ENCODE measurements at regions not wholly inside any gene's neighbourhood (a gene's known extent, or its start where the extent isn't known, plus 50 kb on each side); places are given as distances from the start of the nearest gene placed in this dataset.

DNA sequence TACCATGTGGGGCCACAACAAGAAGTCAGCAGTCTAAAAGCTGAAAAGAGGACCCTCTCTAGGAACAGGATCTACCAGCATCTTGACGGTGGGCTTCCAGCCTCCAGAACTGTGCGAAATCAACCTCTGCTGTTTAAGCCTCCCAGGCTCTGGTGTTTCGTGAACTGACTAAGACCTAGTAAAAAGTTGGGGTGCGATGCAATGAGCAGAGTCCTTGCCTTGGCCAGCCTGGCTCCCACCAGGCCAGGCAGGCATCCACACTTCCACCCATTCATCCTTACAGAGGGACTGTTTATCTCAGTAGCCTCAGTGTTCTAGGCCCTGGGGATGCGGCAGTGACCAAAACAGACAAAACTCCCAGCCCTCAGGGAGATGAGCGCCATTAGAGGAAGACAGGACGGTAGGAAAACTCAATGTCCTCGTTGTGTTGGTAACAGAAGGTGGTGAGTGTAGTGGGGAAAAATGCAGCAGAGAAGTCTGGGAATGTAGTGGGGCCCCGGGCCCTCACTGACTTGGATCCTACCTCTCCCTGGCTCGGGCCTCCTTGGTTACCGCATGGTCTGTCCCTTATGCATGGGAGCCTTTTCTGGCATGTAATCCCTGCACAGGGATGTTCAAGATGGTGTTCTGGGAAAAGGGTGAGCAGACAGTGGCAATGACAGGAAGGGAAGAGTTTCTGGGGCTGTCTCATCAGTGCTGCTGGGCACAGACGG lies 271.8 kb upstream of the HS6ST1 start:
- TF ChIP-seq, protein P1, sequence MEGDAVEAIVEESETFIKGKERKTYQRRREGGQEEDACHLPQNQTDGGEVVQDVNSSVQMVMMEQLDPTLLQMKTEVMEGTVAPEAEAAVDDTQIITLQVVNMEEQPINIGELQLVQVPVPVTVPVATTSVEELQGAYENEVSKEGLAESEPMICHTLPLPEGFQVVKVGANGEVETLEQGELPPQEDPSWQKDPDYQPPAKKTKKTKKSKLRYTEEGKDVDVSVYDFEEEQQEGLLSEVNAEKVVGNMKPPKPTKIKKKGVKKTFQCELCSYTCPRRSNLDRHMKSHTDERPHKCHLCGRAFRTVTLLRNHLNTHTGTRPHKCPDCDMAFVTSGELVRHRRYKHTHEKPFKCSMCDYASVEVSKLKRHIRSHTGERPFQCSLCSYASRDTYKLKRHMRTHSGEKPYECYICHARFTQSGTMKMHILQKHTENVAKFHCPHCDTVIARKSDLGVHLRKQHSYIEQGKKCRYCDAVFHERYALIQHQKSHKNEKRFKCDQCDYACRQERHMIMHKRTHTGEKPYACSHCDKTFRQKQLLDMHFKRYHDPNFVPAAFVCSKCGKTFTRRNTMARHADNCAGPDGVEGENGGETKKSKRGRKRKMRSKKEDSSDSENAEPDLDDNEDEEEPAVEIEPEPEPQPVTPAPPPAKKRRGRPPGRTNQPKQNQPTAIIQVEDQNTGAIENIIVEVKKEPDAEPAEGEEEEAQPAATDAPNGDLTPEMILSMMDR (IDR thresholded peaks at IDR 0.05; ENCODE audit: low read depth, low read length, missing control alignments): no peak
- no peak for DNase-seq
- Histone ChIP-seq H3K4me3 (ENCODE audit: low read depth, low read length) (no peak overlapping the region), H3K36me3 (replicated peaks) (no peaks in the 10 kb centered on the region), H3K27ac (no peak overlapping the region), H3K27me3 (replicated peaks) (no peaks in the 10 kb centered on the region)
- in situ Hi-C loops (cut with HindIII; ENCODE audit: low pct_ligation_motif_present, low sequenced_read_pairs): no loop called here

DNA sequence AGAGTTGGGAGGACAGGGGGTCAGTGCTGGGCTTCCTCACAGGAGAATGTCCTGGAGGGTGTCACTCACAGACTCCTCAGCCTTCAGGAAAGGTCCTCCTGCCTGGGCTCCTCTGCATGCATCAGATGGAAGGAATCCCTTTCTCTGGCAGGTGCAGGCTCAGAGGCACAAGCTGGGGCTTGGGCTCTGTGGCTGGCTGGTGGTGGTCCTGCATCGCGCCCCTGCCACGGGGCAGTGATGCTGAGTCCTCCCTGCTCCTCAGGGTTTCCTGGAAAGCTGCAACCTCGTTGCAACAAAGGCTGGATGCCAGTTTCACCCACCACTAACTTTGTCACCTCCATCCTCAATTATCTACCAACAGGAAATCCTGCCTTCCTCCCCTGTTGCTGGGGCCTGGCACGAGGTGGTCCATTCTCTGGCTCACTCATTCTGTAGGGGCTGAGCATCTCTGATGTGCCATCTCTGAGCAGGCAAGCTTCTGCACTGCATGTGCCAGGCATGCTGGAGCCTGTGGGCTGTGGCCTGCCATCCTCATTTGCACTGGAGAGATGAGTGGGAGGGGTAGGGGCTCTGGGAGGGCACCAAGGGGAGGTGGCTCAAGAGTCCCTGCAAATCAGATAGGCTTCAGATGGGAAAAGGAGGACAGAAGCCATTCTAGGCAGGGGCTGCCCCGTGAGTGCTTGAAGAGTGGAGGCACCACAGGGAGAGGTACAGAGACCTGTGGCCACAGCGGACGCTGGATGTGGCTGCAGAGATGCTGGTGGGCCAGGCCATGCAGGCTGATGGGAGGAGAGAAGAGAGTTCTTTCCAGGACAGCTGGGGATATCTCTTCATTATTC lies 272.6 kb upstream of the HS6ST1 start:
- Histone ChIP-seq H3K4me3 (ENCODE audit: low read depth, low read length) (no peak overlapping the region), H3K27ac (no peak overlapping the region), H3K27me3 (replicated peaks) (no peaks in the 10 kb centered on the region), H3K36me3 (replicated peaks) (no peaks in the 10 kb centered on the region)
- TF ChIP-seq, protein P1 (IDR thresholded peaks at IDR 0.05; ENCODE audit: low read depth, low read length, missing control alignments): no peak
- in situ Hi-C loops (cut with HindIII; ENCODE audit: low pct_ligation_motif_present, low sequenced_read_pairs): no loop called here
- DNase-seq: no peak

DNA sequence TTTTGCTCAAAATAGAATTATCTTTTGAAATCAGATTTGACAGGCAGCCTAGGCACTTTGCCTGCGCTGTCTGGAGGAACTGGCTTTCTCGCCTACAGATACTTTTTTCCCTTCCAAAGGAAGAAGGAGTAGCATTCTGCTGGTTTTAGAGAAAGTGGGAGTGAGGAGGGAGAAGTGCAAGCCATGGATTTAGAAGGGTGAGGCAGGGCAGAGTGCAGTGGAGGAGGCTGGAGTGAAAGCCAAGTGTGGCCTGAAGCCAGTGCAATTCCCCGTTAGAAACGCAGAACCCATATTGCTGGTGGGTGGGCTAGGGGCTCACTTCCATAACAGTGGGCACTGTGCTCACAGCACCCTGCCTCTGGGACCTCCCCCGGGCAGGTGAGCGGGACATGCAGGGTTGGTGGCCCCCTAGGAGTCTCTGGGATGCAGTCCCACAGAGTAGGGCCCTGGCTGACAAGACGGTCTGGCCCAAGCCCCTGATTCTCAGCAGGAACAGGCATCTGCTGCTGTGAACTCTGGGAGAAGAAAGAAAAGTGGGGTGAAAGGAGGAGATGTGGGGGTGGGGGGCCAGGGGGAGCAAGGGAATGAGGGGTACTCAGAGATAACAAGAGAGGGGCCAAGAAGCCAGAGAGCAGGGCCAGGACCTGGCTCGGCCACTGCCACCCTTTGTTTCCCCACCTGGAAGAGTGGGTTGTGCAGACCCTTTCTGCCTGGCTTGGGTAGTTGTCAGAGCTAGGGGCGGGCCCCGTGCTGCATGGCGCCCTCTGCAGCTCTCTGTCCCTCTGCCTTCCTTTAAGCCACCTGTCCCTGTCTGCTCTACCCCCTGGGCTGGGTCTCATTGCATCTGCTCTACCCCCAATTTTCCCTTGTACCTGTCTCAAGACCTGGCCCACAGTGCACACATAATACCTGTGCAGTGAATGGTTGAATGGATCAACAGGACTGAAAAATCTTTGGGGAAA lies 273.5 kb upstream of the HS6ST1 start:
- H3K27me3 ChIP-seq (replicated peaks): no peaks in the 10 kb centered on the region
- no peak overlapping the region for H3K4me3 ChIP-seq (ENCODE audit: low read depth, low read length)
- no peak overlapping the region for H3K27ac ChIP-seq
- TF ChIP-seq, protein P1 (IDR thresholded peaks at IDR 0.05; ENCODE audit: low read depth, low read length, missing control alignments): no peak
- H3K36me3 ChIP-seq (replicated peaks): no peaks in the 10 kb centered on the region
- in situ Hi-C loops (cut with HindIII; ENCODE audit: low pct_ligation_motif_present, low sequenced_read_pairs): no loop called here
- DNase-seq: no peak

DNA sequence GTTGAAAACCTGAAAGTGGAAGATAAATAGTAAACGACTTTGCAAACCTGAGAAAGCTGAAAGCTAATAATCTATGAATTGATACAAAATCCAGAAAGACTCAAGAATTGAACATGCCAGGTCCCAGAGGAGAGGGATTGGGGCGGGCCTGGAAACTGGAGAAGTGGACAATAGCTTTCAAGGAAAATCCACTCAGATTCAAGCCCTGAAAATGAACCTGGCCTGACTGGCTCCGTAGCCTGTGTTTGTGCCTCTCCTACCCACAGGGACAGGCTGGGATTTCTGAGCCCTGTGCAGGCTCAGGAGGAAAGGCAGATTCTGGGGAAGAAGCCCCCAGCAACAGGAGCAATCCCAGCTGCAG lies 274.8 kb upstream of the HS6ST1 start:
- Histone ChIP-seq H3K27ac (no peak overlapping the region), H3K27me3 (replicated peaks) (no peaks in the 10 kb centered on the region), H3K36me3 (replicated peaks) (no peaks in the 10 kb centered on the region), H3K4me3 (ENCODE audit: low read depth, low read length) (no peak overlapping the region)
- TF ChIP-seq, protein P1 (IDR thresholded peaks at IDR 0.05; ENCODE audit: low read depth, low read length, missing control alignments): no peak
- in situ Hi-C loops (cut with HindIII; ENCODE audit: low pct_ligation_motif_present, low sequenced_read_pairs): no loop called here
- DNase-seq: no peak

DNA sequence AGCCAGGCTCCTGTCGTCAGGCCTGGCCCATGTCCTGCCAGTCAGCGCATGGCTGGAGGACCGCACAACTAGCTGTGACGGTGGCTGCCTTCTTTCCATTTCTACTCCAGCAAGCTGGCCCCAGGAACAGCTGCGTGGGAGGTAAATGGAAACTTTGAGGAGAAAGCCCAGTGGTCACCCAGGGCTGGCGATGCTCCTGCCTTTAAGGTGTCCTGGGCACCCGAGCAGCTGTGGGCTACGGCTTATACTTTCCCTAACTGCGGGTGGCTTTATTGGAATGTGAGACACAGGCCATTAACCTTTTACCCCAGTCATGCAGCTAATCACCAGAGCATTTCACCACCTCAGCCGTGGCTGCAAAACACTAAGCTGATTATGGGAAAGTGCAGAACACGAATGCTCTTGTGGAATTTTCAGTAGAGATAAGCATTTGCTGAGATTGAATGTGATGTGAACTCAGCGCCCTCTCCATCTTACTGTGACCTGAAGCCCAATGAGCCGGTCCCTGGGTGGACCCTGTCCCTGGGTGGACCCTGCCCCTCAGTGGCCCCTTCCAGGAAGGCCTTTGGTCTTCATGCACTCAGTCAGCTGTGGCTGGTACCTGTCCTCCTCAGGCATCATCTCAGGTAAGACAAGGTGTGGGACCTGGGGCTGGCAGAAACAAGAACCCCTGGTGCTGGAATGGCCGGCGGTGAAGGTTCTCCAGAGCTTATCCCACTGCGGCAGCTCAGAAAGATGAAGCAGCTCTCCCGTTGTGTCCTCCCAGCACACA lies 275.4 kb upstream of the HS6ST1 start:
- Histone ChIP-seq H3K4me3 (ENCODE audit: low read depth, low read length) (no peak overlapping the region), H3K36me3 (replicated peaks) (no peaks in the 10 kb centered on the region), H3K27me3 (replicated peaks) (no peaks in the 10 kb centered on the region), H3K27ac (no peak overlapping the region)
- TF ChIP-seq, protein P1 (IDR thresholded peaks at IDR 0.05; ENCODE audit: low read depth, low read length, missing control alignments): no peak
- DNase-seq: no peak
- in situ Hi-C loops (cut with HindIII; ENCODE audit: low pct_ligation_motif_present, low sequenced_read_pairs): no loop called here

All from brain microvascular endothelial cell (primary cell).